HL-60 (cell line): ENCODE measurements at regions not wholly inside any gene's neighbourhood (a gene's known extent, or its start where the extent isn't known, plus 50 kb on each side); places are given as distances from the start of the nearest gene placed in this dataset.

Experiments
- POLR2AphosphoS5 ChIP-seq: IDR thresholded peaks from 2 replicates; pipeline ENCODE4 v1.6.1; 2012; ENCODE audit warnings: low read depth
- SPI1 ChIP-seq: IDR thresholded peaks from 2 replicates; pipeline ENCODE4 v1.6.1; 2012; ENCODE audit warnings: low read depth, mild to moderate bottlenecking, borderline replicate concordance
- TF ChIP-seq, protein P1 (sequence below): IDR thresholded peaks from one replicate; pipeline ENCODE4 v1.5.1; 2011; ENCODE audit warnings: low read length, control low read depth, inconsistent platforms; ENCODE audit not compliant: insufficient read depth
- TF ChIP-seq, protein P2 (sequence below): IDR thresholded peaks from 2 replicates; pipeline ENCODE4 v1.6.1; 2012; ENCODE audit warnings: low read depth; ENCODE audit not compliant: insufficient replicate concordance

DNA sequence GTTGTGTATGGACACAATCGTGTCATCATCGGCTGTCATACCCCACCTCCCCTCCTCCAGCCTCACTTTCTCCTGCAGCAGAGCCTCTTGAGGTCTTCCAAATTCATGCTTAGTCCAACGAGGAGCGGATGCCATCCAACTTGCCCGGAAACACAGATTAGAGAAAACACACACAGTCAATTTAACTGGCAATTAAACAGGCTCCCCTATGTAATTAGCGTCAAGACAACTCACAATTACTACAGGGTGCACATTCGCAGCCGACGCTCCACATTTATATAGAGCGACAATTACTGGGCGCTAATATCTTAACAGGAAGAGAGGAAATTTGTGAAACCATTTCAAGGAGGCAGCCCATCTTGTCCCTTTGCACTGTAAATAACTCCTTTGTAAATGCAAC lies 86.0 kb upstream of the ZNF618 start:
- TF ChIP-seq POLR2AphosphoS5 (no peak), SPI1 (no peak)
- TF ChIP-seq, protein P1, sequence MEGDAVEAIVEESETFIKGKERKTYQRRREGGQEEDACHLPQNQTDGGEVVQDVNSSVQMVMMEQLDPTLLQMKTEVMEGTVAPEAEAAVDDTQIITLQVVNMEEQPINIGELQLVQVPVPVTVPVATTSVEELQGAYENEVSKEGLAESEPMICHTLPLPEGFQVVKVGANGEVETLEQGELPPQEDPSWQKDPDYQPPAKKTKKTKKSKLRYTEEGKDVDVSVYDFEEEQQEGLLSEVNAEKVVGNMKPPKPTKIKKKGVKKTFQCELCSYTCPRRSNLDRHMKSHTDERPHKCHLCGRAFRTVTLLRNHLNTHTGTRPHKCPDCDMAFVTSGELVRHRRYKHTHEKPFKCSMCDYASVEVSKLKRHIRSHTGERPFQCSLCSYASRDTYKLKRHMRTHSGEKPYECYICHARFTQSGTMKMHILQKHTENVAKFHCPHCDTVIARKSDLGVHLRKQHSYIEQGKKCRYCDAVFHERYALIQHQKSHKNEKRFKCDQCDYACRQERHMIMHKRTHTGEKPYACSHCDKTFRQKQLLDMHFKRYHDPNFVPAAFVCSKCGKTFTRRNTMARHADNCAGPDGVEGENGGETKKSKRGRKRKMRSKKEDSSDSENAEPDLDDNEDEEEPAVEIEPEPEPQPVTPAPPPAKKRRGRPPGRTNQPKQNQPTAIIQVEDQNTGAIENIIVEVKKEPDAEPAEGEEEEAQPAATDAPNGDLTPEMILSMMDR = no peak
- TF ChIP-seq, protein P2, sequence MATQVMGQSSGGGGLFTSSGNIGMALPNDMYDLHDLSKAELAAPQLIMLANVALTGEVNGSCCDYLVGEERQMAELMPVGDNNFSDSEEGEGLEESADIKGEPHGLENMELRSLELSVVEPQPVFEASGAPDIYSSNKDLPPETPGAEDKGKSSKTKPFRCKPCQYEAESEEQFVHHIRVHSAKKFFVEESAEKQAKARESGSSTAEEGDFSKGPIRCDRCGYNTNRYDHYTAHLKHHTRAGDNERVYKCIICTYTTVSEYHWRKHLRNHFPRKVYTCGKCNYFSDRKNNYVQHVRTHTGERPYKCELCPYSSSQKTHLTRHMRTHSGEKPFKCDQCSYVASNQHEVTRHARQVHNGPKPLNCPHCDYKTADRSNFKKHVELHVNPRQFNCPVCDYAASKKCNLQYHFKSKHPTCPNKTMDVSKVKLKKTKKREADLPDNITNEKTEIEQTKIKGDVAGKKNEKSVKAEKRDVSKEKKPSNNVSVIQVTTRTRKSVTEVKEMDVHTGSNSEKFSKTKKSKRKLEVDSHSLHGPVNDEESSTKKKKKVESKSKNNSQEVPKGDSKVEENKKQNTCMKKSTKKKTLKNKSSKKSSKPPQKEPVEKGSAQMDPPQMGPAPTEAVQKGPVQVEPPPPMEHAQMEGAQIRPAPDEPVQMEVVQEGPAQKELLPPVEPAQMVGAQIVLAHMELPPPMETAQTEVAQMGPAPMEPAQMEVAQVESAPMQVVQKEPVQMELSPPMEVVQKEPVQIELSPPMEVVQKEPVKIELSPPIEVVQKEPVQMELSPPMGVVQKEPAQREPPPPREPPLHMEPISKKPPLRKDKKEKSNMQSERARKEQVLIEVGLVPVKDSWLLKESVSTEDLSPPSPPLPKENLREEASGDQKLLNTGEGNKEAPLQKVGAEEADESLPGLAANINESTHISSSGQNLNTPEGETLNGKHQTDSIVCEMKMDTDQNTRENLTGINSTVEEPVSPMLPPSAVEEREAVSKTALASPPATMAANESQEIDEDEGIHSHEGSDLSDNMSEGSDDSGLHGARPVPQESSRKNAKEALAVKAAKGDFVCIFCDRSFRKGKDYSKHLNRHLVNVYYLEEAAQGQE = no peak
